GM18520 (cell line): ENCODE measurements at regions not wholly inside any gene's neighbourhood (a gene's known extent, or its start where the extent isn't known, plus 50 kb on each side); places are given as distances from the start of the nearest gene placed in this dataset.
"Not testable (repeated sequence)": the region's sequence is repeated elsewhere in the genome, so short reads cannot be mapped to it uniquely, and the experiment has no call there.

ENCODE experiments used
- ATAC-seq: cut with Tn5 transposase; IDR thresholded peaks from one replicate; pipeline ENCODE4 v1.9.1; 2021; ENCODE audit not compliant: unreplicated experiment

- no peak for ATAC-seq
These were observed 1115.7 kb upstream of the CELF2 start for GRCh38 chr10:9901971-9902370.

GRCh38 chr10:9910446-9910845 lies 1107.2 kb upstream of the CELF2 start:
- no peak for ATAC-seq

GRCh38 chr10:9911488-9911887 lies 1106.2 kb upstream of the CELF2 start:
- no peak for ATAC-seq

- no peak for ATAC-seq
These were observed 1103.7 kb upstream of the CELF2 start for GRCh38 chr10:9913876-9914514.

GRCh38 chr10:9921544-9921943 lies 1096.1 kb upstream of the CELF2 start:
- ATAC-seq, result no peak

- no peak for ATAC-seq
These were observed 1095.4 kb upstream of the CELF2 start for GRCh38 chr10:9922126-9922870.

GRCh38 chr10:9926003-9926402 lies 1091.7 kb upstream of the CELF2 start:
- no peak for ATAC-seq

- no peak for ATAC-seq
These were observed 1090.8 kb upstream of the CELF2 start for GRCh38 chr10:9926881-9927280.

- ATAC-seq, result no peak
These were observed 1078.0 kb upstream of the CELF2 start for GRCh38 chr10:9939716-9940115.

- ATAC-seq, result no peak
These were observed 1073.0 kb upstream of the CELF2 start for GRCh38 chr10:9944690-9945089.

- no peak for ATAC-seq
These were observed 1067.6 kb upstream of the CELF2 start for GRCh38 chr10:9950070-9950469.

- no peak for ATAC-seq
These were observed 1066.0 kb upstream of the CELF2 start for GRCh38 chr10:9951481-9952257.

- ATAC-seq, result no peak
These were observed 1060.3 kb upstream of the CELF2 start for GRCh38 chr10:9957351-9957750.

- not testable (repeated sequence) for ATAC-seq
These were observed 1059.8 kb upstream of the CELF2 start for GRCh38 chr10:9957876-9958275.

GRCh38 chr10:9965341-9965740 lies 1052.3 kb upstream of the CELF2 start:
- no peak for ATAC-seq

GRCh38 chr10:9986786-9987185 lies 1030.9 kb upstream of the CELF2 start:
- ATAC-seq, result no peak

- ATAC-seq, result no peak
These were observed 1030.5 kb upstream of the CELF2 start for GRCh38 chr10:9987197-9987596.

- ATAC-seq, result no peak
These were observed 1025.0 kb upstream of the CELF2 start for GRCh38 chr10:9992661-9993060.

- no peak for ATAC-seq
These were observed 1023.5 kb upstream of the CELF2 start for GRCh38 chr10:9994131-9994530.

GRCh38 chr10:9999627-10000026 lies 1018.0 kb upstream of the CELF2 start:
- ATAC-seq, result no peak

- ATAC-seq, result no peak
These were observed 1009.7 kb upstream of the CELF2 start for GRCh38 chr10:10007957-10008356.

- no peak for ATAC-seq
These were observed 1007.3 kb upstream of the CELF2 start for GRCh38 chr10:10010397-10010796.
